ENCODE measurements at regions not wholly inside any gene's neighbourhood (a gene's known extent, or its start where the extent isn't known, plus 50 kb on each side); places are given as distances from the start of the nearest gene placed in this dataset.

- TF ChIP-seq GABPA (IDR thresholded peaks at IDR 0.05; ENCODE audit: low read depth): no peak
- no peak for TF ChIP-seq CTCF (IDR thresholded peaks at IDR 0.05; ENCODE audit: insufficient read depth, low read length)
- TF ChIP-seq POLR2AphosphoS5 (IDR thresholded peaks at IDR 0.05; ENCODE audit: low read depth): no peak
- TF ChIP-seq SPI1 (IDR thresholded peaks at IDR 0.05; ENCODE audit: borderline replicate concordance, low read depth): no peak
- TF ChIP-seq REST (IDR thresholded peaks at IDR 0.05; ENCODE audit: insufficient replicate concordance, low read depth): no peak
- Histone ChIP-seq H3K4me3 (replicated peaks; ENCODE audit: insufficient read depth, low read length) (no peak overlapping the region), H3K27me3 (ENCODE audit: insufficient read depth, poor library complexity, severe bottlenecking) (no peaks in the 10 kb centered on the region), H3K27ac (replicated peaks) (no peak overlapping the region)
- no peak for DNase-seq (ENCODE audit: low read depth in 1 of 2, low spot score in 1 of 2)
These were observed 156.5 kb upstream of the RPH3A start for GRCh38 chr12:112635036-112635435.

- DNase-seq (ENCODE audit: low read depth in 1 of 2, low spot score in 1 of 2): no peak
- TF ChIP-seq GABPA (IDR thresholded peaks at IDR 0.05; ENCODE audit: low read depth): no peak
- H3K4me3 ChIP-seq (replicated peaks; ENCODE audit: insufficient read depth, low read length): no peak overlapping the region
- no peak overlapping the region for H3K27ac ChIP-seq (replicated peaks)
- no peaks in the 10 kb centered on the region for H3K27me3 ChIP-seq (ENCODE audit: insufficient read depth, poor library complexity, severe bottlenecking)
These were observed 153.1 kb upstream of the RPH3A start for GRCh38 chr12:112638420-112638819.

- TF ChIP-seq GABPA (IDR thresholded peaks at IDR 0.05; ENCODE audit: low read depth) (no peak), SPI1 (IDR thresholded peaks at IDR 0.05; ENCODE audit: borderline replicate concordance, low read depth) (no peak), POLR2AphosphoS5 (IDR thresholded peaks at IDR 0.05; ENCODE audit: low read depth) (no peak), CTCF (IDR thresholded peaks at IDR 0.05; ENCODE audit: insufficient read depth, low read length) (no peak), REST (IDR thresholded peaks at IDR 0.05; ENCODE audit: insufficient replicate concordance, low read depth) (no peak)
- no peaks in the 10 kb centered on the region for H3K27me3 ChIP-seq (ENCODE audit: insufficient read depth, poor library complexity, severe bottlenecking)
- H3K4me3 ChIP-seq (replicated peaks; ENCODE audit: insufficient read depth, low read length): no peak overlapping the region
- no peak for DNase-seq (ENCODE audit: low read depth in 1 of 2, low spot score in 1 of 2)
- H3K27ac ChIP-seq (replicated peaks): no peak overlapping the region
These were observed 146.0 kb upstream of the RPH3A start for GRCh38 chr12:112645586-112645985.

- TF ChIP-seq REST (IDR thresholded peaks at IDR 0.05; ENCODE audit: insufficient replicate concordance, low read depth) (no peak), CTCF (IDR thresholded peaks at IDR 0.05; ENCODE audit: insufficient read depth, low read length) (no peak), POLR2AphosphoS5 (IDR thresholded peaks at IDR 0.05; ENCODE audit: low read depth) (no peak), GABPA (IDR thresholded peaks at IDR 0.05; ENCODE audit: low read depth) (no peak), SPI1 (IDR thresholded peaks at IDR 0.05; ENCODE audit: borderline replicate concordance, low read depth) (no peak)
- Histone ChIP-seq H3K4me3 (replicated peaks; ENCODE audit: insufficient read depth, low read length) (no peak overlapping the region), H3K27ac (replicated peaks) (no peak overlapping the region), H3K27me3 (ENCODE audit: insufficient read depth, poor library complexity, severe bottlenecking) (no peaks in the 10 kb centered on the region)
- no peak for DNase-seq (ENCODE audit: low read depth in 1 of 2, low spot score in 1 of 2)
These were observed 135.4 kb upstream of the RPH3A start for GRCh38 chr12:112656141-112656540.
